ENCODE measurements at regions not wholly inside any gene's neighbourhood (a gene's known extent, or its start where the extent isn't known, plus 50 kb on each side); places are given as distances from the start of the nearest gene placed in this dataset.

DNA sequence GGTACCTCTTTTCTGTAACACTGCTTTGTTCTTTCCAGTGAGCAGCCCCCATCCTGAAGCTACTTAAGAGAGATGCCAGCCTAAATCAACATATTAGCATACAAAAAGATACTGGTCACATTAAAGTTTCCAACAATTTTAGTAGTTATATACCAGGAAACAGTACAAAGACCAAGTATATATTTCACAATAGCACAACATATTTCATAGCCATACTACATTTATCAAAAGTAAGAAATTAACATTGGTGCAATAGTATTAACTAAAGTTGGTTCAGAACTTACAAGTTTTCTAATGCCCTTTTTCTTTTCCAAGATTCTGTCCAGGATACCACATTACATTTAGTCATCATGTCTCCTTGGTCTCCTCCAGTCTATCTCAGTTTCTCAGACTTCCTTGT, 641.0 kb upstream of the GJE1 start:
- no peak overlapping the region for H3K27ac ChIP-seq
- H3K9me3 ChIP-seq (ENCODE audit: low read depth): no peaks in the 10 kb centered on the region
- H3K36me3 ChIP-seq: no peaks in the 10 kb centered on the region
- no peaks in the 10 kb centered on the region for H3K4me1 ChIP-seq
- no peaks in the 10 kb centered on the region for H3F3A ChIP-seq (ENCODE audit: low read depth)
- no peak overlapping the region for H3K4me2 ChIP-seq
- Mint-ChIP-seq H3K27me3 (ENCODE audit: insufficient read depth, low read depth) (no peaks in the 10 kb centered on the region), H3K4me3 (no peak overlapping the region), H3K36me3 (no peaks in the 10 kb centered on the region), H3K27ac (no peak overlapping the region), H3K9me3 (peaks cover 8% of the 10 kb centered on the region), H3K4me1 (no peaks in the 10 kb centered on the region)
- no peak for DNase-seq (ENCODE audit: low spot score)
- TF ChIP-seq EZH2 (IDR thresholded peaks at IDR 0.05) (no peak), EZH2phosphoT487 (IDR thresholded peaks at IDR 0.05) (no peak)
- TF ChIP-seq, protein P1, sequence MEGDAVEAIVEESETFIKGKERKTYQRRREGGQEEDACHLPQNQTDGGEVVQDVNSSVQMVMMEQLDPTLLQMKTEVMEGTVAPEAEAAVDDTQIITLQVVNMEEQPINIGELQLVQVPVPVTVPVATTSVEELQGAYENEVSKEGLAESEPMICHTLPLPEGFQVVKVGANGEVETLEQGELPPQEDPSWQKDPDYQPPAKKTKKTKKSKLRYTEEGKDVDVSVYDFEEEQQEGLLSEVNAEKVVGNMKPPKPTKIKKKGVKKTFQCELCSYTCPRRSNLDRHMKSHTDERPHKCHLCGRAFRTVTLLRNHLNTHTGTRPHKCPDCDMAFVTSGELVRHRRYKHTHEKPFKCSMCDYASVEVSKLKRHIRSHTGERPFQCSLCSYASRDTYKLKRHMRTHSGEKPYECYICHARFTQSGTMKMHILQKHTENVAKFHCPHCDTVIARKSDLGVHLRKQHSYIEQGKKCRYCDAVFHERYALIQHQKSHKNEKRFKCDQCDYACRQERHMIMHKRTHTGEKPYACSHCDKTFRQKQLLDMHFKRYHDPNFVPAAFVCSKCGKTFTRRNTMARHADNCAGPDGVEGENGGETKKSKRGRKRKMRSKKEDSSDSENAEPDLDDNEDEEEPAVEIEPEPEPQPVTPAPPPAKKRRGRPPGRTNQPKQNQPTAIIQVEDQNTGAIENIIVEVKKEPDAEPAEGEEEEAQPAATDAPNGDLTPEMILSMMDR (IDR thresholded peaks at IDR 0.05): no peak
- no peak overlapping the region for H2AFZ ChIP-seq (replicated peaks)
- H3K9ac ChIP-seq: no peak overlapping the region
- H3K4me3 ChIP-seq: no peak overlapping the region
- H3K79me2 ChIP-seq (ENCODE audit: low read depth): no peaks in the 10 kb centered on the region
- H4K20me1 ChIP-seq (ENCODE audit: low read depth): no peaks in the 10 kb centered on the region
- H3K27me3 ChIP-seq: no peaks in the 10 kb centered on the region

GRCh38 chr6:141490982-141491381, 641.7 kb upstream of the GJE1 start:
- H3K4me1 ChIP-seq: no peaks in the 10 kb centered on the region
- no peak for DNase-seq (ENCODE audit: low spot score)
- no peak overlapping the region for H2AFZ ChIP-seq (replicated peaks)
- no peak overlapping the region for H3K4me2 ChIP-seq
- H3K9ac ChIP-seq: no peak overlapping the region
- no peaks in the 10 kb centered on the region for H3F3A ChIP-seq (ENCODE audit: low read depth)
- Mint-ChIP-seq H3K9me3 (peaks cover 5% of the 10 kb centered on the region), H3K27me3 (ENCODE audit: insufficient read depth, low read depth) (no peaks in the 10 kb centered on the region), H3K4me3 (no peak overlapping the region), H3K36me3 (no peaks in the 10 kb centered on the region), H3K4me1 (no peaks in the 10 kb centered on the region), H3K27ac (no peak overlapping the region)
- no peaks in the 10 kb centered on the region for H4K20me1 ChIP-seq (ENCODE audit: low read depth)
- no peak overlapping the region for H3K27ac ChIP-seq
- H3K4me3 ChIP-seq: no peak overlapping the region
- no peaks in the 10 kb centered on the region for H3K27me3 ChIP-seq
- no peaks in the 10 kb centered on the region for H3K9me3 ChIP-seq (ENCODE audit: low read depth)
- TF ChIP-seq EZH2 (IDR thresholded peaks at IDR 0.05) (no peak), EZH2phosphoT487 (IDR thresholded peaks at IDR 0.05) (no peak)
- TF ChIP-seq, protein P1 (IDR thresholded peaks at IDR 0.05): no peak
- H3K36me3 ChIP-seq: no peaks in the 10 kb centered on the region
- H3K79me2 ChIP-seq (ENCODE audit: low read depth): no peaks in the 10 kb centered on the region

- Histone ChIP-seq H3K9me3 (ENCODE audit: low read depth) (no peaks in the 10 kb centered on the region), H3K9ac (no peak overlapping the region), H3K4me3 (no peak overlapping the region), H3K4me1 (no peaks in the 10 kb centered on the region), H3K4me2 (no peak overlapping the region), H3K27me3 (no peaks in the 10 kb centered on the region), H3K36me3 (no peaks in the 10 kb centered on the region), H4K20me1 (ENCODE audit: low read depth) (no peaks in the 10 kb centered on the region), H2AFZ (replicated peaks) (no peak overlapping the region), H3K27ac (no peak overlapping the region), H3K79me2 (ENCODE audit: low read depth) (no peaks in the 10 kb centered on the region), H3F3A (ENCODE audit: low read depth) (no peaks in the 10 kb centered on the region)
- H3K27ac Mint-ChIP-seq: no peak overlapping the region
- H3K27me3 Mint-ChIP-seq (ENCODE audit: insufficient read depth, low read depth): no peaks in the 10 kb centered on the region
- H3K36me3 Mint-ChIP-seq: no peaks in the 10 kb centered on the region
- DNase-seq (ENCODE audit: low spot score): no peak
- H3K4me1 Mint-ChIP-seq: no peaks in the 10 kb centered on the region
- H3K4me3 Mint-ChIP-seq: no peak overlapping the region
- peaks cover 3% of the 10 kb centered on the region for H3K9me3 Mint-ChIP-seq
- no peak for TF ChIP-seq EZH2phosphoT487 (IDR thresholded peaks at IDR 0.05)
- TF ChIP-seq EZH2 (IDR thresholded peaks at IDR 0.05): no peak
- TF ChIP-seq, protein P1 (IDR thresholded peaks at IDR 0.05): no peak
Measured at GRCh38 chr6:141488488-141488887, 644.2 kb upstream of the GJE1 start.
